Transverse colon (tissue), 4 donors: ENCODE measurements at regions not wholly inside any gene's neighbourhood (a gene's known extent, or its start where the extent isn't known, plus 50 kb on each side); places are given as distances from the start of the nearest gene placed in this dataset.

Experiments used
- CTCF ChIP-seq, 5 experiments: fragments of 200-600 bp in 3 of 5; fragments of 450-650 bp in 2 of 5; sonication (generic) in 3 of 5; IDR thresholded peaks; 1 replicate in 2 of 5; 2 replicates in 3 of 5; pipeline ENCODE4 v1.5.1; 2016 to 2017; ENCODE audit warnings: antibody characterized with exemption in 5 of 5, inconsistent platforms in 3 of 5, mild to moderate bottlenecking in 2 of 5, moderate library complexity in 1 of 5
- EP300 ChIP-seq: sonication (generic); formaldehyde crosslinking; IDR thresholded peaks from one replicate; pipeline ENCODE4 v1.6.1; 2017; ENCODE audit warnings: antibody characterized with exemption, low read depth
- POLR2A ChIP-seq: fragments of 450-650 bp; IDR thresholded peaks from one replicate; pipeline ENCODE4 v1.6.1; 2016; ENCODE audit warnings: antibody characterized with exemption, mild to moderate bottlenecking, moderate library complexity
- POLR2AphosphoS5 ChIP-seq, 3 donors: sonication (generic); formaldehyde crosslinking; IDR thresholded peaks; one replicate each; pipeline ENCODE4 v1.6.1; 2016; ENCODE audit warnings: antibody characterized with exemption in 3 of 3

- TF ChIP-seq POLR2A (no peak), POLR2AphosphoS5 (IDR thresholded peaks at IDR 0.05) (no peak), CTCF (IDR thresholded peaks at IDR 0.05) (no peak), EP300 (no peak)
Observed at GRCh38 chr9:26675035-26675434, 217.6 kb downstream of the CAAP1 start.
